ENCODE measurements at regions not wholly inside any gene's neighbourhood (a gene's known extent, or its start where the extent isn't known, plus 50 kb on each side); places are given as distances from the start of the nearest gene placed in this dataset.

GRCh38 chr3:132087356-132087755 is 52.5 kb upstream of the CPNE4 start:
- TF ChIP-seq, protein P1, sequence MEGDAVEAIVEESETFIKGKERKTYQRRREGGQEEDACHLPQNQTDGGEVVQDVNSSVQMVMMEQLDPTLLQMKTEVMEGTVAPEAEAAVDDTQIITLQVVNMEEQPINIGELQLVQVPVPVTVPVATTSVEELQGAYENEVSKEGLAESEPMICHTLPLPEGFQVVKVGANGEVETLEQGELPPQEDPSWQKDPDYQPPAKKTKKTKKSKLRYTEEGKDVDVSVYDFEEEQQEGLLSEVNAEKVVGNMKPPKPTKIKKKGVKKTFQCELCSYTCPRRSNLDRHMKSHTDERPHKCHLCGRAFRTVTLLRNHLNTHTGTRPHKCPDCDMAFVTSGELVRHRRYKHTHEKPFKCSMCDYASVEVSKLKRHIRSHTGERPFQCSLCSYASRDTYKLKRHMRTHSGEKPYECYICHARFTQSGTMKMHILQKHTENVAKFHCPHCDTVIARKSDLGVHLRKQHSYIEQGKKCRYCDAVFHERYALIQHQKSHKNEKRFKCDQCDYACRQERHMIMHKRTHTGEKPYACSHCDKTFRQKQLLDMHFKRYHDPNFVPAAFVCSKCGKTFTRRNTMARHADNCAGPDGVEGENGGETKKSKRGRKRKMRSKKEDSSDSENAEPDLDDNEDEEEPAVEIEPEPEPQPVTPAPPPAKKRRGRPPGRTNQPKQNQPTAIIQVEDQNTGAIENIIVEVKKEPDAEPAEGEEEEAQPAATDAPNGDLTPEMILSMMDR (conservative IDR thresholded peaks at IDR 0.05; ENCODE audit: low read depth, low read length) = no peak
- no peak for TF ChIP-seq EZH2 (IDR thresholded peaks at IDR 0.05; ENCODE audit: low read length, unreplicated experiment)

Measured in PC-3 (cell line).